NB4 (cell line): ENCODE measurements at regions not wholly inside any gene's neighbourhood (a gene's known extent, or its start where the extent isn't known, plus 50 kb on each side); places are given as distances from the start of the nearest gene placed in this dataset.

Experiments
- MYC ChIP-seq: IDR thresholded peaks from 2 replicates; pipeline ENCODE4 v1.6.1; 2011; ENCODE audit warnings: low read depth, low read length
- POLR2A ChIP-seq: IDR thresholded peaks from 2 replicates; pipeline ENCODE4 v1.6.1; 2011; ENCODE audit warnings: mild to moderate bottlenecking; ENCODE audit not compliant: insufficient read length; ENCODE audit errors: extremely low read depth
- TF ChIP-seq, protein P1 (sequence below): IDR thresholded peaks from one replicate; pipeline ENCODE4 v1.5.1; 2012; ENCODE audit warnings: low read depth, low read length
- TF ChIP-seq, protein P2 (sequence below): IDR thresholded peaks from 2 replicates; pipeline ENCODE4 v1.6.1; 2011; ENCODE audit warnings: low read depth, low read length

DNA sequence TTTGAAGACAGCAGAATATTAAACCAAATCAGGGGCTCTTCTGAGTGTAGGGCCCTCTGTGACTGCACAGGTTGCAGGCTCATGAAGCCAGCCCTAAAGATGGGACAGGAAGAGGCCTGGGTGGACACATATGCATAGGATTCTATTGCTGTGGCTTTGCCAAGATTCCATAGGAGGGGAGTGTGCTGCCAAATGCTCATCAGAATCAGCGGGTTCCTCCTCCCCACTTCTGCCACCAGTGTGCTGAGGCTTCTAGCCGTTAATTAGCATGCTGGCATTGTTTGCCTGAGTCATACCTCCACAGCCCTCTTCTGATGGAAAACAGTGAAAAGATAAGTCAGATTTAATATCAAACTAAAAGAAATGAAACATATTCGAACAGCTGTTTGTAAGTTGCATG lies 103.9 kb upstream of the TMEFF2 start:
- TF ChIP-seq, protein P1, sequence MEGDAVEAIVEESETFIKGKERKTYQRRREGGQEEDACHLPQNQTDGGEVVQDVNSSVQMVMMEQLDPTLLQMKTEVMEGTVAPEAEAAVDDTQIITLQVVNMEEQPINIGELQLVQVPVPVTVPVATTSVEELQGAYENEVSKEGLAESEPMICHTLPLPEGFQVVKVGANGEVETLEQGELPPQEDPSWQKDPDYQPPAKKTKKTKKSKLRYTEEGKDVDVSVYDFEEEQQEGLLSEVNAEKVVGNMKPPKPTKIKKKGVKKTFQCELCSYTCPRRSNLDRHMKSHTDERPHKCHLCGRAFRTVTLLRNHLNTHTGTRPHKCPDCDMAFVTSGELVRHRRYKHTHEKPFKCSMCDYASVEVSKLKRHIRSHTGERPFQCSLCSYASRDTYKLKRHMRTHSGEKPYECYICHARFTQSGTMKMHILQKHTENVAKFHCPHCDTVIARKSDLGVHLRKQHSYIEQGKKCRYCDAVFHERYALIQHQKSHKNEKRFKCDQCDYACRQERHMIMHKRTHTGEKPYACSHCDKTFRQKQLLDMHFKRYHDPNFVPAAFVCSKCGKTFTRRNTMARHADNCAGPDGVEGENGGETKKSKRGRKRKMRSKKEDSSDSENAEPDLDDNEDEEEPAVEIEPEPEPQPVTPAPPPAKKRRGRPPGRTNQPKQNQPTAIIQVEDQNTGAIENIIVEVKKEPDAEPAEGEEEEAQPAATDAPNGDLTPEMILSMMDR, result no peak
- TF ChIP-seq POLR2A (no peak), MYC (no peak)
- TF ChIP-seq, protein P2, sequence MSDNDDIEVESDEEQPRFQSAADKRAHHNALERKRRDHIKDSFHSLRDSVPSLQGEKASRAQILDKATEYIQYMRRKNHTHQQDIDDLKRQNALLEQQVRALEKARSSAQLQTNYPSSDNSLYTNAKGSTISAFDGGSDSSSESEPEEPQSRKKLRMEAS, result no peak
